SH-SY5Y (cell line): ENCODE measurements at regions not wholly inside any gene's neighbourhood (a gene's known extent, or its start where the extent isn't known, plus 50 kb on each side); places are given as distances from the start of the nearest gene placed in this dataset.

Experiments used
- GATA2 ChIP-seq: IDR thresholded peaks from 2 replicates; pipeline ENCODE4 v1.6.1; 2011; ENCODE audit warnings: mild to moderate bottlenecking, low read depth, low read length
- GATA3 ChIP-seq: IDR thresholded peaks from 2 replicates; pipeline ENCODE4 v1.6.1; 2011; ENCODE audit warnings: low read depth, mild to moderate bottlenecking, low read length, moderate library complexity

GRCh38 chr18:54777989-54778388 lies 50.3 kb upstream of the RAB27B start:
- no peak for TF ChIP-seq GATA3
- no peak for TF ChIP-seq GATA2
